IPS-20b (cell line): ENCODE measurements at regions not wholly inside any gene's neighbourhood (a gene's known extent, or its start where the extent isn't known, plus 50 kb on each side); places are given as distances from the start of the nearest gene placed in this dataset.
A peak's percentile ranks its signal among the peaks of the same experiment; 100 is the strongest.
"Not testable (repeated sequence)": the region's sequence is repeated elsewhere in the genome, so short reads cannot be mapped to it uniquely, and the experiment has no call there.

ENCODE experiments used
- H3K27ac ChIP-seq: one replicate; pipeline ENCODE4 v1.5.1; 2013; ENCODE audit warnings: low read length
- H3K27me3 ChIP-seq: 2 replicates; pipeline ENCODE4 v1.6.1; 2013; ENCODE audit warnings: mild to moderate bottlenecking, low read length, inconsistent platforms; ENCODE audit not compliant: insufficient read depth
- H3K36me3 ChIP-seq: 2 replicates; pipeline ENCODE4 v1.6.1; 2013; ENCODE audit warnings: low read depth, mild to moderate bottlenecking, inconsistent platforms, low read length, moderate library complexity; ENCODE audit not compliant: insufficient read depth
- H3K4me1 ChIP-seq: 2 replicates; pipeline ENCODE4 v1.6.1; 2013; ENCODE audit warnings: mild to moderate bottlenecking, control low read depth, inconsistent platforms, low read length, moderate library complexity; ENCODE audit not compliant: insufficient read depth
- H3K4me3 ChIP-seq: 2 replicates; pipeline ENCODE4 v1.5.1; 2013; ENCODE audit warnings: mild to moderate bottlenecking, low read length, inconsistent platforms
- H3K9ac ChIP-seq: 2 replicates; pipeline ENCODE4 v1.6.1; 2013; ENCODE audit warnings: low read depth, mild to moderate bottlenecking, inconsistent platforms, low read length, moderate library complexity
- H3K9me3 ChIP-seq: 2 replicates; pipeline ENCODE4 v1.6.1; 2013; ENCODE audit warnings: mild to moderate bottlenecking, low read depth, low read length, inconsistent platforms; ENCODE audit not compliant: insufficient read depth

- Histone ChIP-seq H3K27me3 (no peaks in the 10 kb centered on the region), H3K9me3 (no peaks in the 10 kb centered on the region), H3K9ac (no peak overlapping the region)
Measured at GRCh38 chr2:16242906-16243305, 302.6 kb downstream of the MYCN start.

GRCh38 chr2:16241166-16242160, 301.1 kb downstream of the MYCN start:
- Histone ChIP-seq H3K9me3 (no peaks in the 10 kb centered on the region), H3K9ac (no peak overlapping the region), H3K27ac (no peak overlapping the region), H3K4me3 (no peak overlapping the region), H3K4me1 (no peaks in the 10 kb centered on the region), H3K27me3 (no peaks in the 10 kb centered on the region), H3K36me3 (no peaks in the 10 kb centered on the region)

More at GRCh38 chr2:16242906-16243305, 302.6 kb downstream of the MYCN start:
- H3K4me3 ChIP-seq = no peak overlapping the region
- H3K36me3 ChIP-seq = no peaks in the 10 kb centered on the region
- no peak overlapping the region for H3K27ac ChIP-seq
- H3K4me1 ChIP-seq = no peaks in the 10 kb centered on the region

- H3K27ac ChIP-seq = no peak overlapping the region
- H3K9me3 ChIP-seq = no peaks in the 10 kb centered on the region
- H3K9ac ChIP-seq = no peak overlapping the region
- peaks cover 4% of the 10 kb centered on the region; the same call in 1 of the 2 replicates for H3K4me1 ChIP-seq
- H3K36me3 ChIP-seq = no peaks in the 10 kb centered on the region
- no peaks in the 10 kb centered on the region for H3K27me3 ChIP-seq
- H3K4me3 ChIP-seq = no peak overlapping the region
Measured at GRCh38 chr2:16240402-16240801, 300.1 kb downstream of the MYCN start.

- no peak overlapping the region for H3K9ac ChIP-seq
- no peaks in the 10 kb centered on the region for H3K36me3 ChIP-seq
- no peaks in the 10 kb centered on the region for H3K9me3 ChIP-seq
- no peaks in the 10 kb centered on the region for H3K27me3 ChIP-seq
- no peak overlapping the region for H3K27ac ChIP-seq
- peaks cover 4% of the 10 kb centered on the region; the same call in 1 of the 2 replicates for H3K4me1 ChIP-seq
- H3K4me3 ChIP-seq = no peak overlapping the region
Measured at GRCh38 chr2:16239296-16239850, 299.0 kb downstream of the MYCN start.

DNA sequence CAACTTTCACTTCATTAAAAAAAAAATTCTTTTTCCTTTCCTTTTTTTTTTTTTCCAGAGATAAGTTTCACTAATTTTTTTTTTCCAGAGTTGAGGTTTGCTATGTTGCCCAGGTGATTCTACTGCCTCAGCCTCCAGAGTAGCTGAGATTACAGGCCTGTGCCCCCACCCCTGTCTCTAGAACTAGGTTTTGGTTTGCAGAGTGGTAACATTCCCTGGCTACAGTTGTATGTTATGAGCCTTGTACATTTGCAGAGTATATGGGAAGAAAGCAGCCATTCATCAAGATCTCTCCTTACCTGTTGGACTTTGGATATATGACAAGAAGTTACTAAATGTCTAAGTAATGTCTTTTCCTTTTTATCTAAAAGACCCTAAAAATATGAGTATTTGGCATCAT, 298.4 kb downstream of the MYCN start:
- Histone ChIP-seq H3K27ac (no peak overlapping the region), H3K9me3 (no peaks in the 10 kb centered on the region), H3K4me1 (peaks cover 4% of the 10 kb centered on the region; the same call in 1 of the 2 replicates), H3K36me3 (no peaks in the 10 kb centered on the region), H3K9ac (no peak overlapping the region), H3K27me3 (no peaks in the 10 kb centered on the region), H3K4me3 (no peak overlapping the region)

DNA sequence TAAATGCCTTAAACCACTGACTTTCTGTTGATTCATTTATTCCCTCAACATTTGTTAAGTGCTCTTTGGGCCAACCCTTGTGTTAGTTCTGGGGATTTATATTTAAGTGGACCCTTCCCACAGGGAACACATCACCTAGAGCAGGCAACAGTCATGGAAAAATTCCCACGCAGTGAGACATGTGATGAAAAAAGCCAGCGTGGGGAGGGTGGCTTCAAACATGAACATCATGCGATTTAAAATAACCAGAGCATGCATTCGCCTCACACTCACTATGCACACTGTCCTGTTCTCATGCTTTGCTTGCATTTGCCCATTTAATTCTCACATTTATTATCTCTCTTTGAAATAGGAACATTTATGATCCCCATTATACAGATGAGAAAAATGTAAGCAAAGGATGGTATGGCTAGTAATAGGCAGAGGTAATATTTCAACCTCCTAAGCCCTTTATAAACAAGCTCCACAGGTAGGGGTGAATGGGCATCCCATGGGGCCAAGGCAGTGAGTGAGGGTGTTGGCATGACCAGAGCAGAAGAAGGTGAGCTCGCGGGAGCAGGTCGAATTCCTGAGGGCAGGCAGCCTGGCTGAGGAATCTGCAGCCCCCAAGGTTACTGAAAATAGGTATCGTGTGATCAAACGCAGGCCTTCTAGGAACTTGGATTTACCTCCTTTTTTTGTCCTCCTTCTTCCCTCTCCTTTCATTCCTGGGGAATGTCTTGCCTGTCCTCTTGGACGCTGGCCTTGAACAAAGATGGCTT, 297.8 kb downstream of the MYCN start:
- H3K9ac ChIP-seq = no peak overlapping the region
- peaks cover 4% of the 10 kb centered on the region; the same call in 1 of the 2 replicates for H3K4me1 ChIP-seq
- H3K27ac ChIP-seq = no peak overlapping the region
- H3K27me3 ChIP-seq = no peaks in the 10 kb centered on the region
- H3K9me3 ChIP-seq = no peaks in the 10 kb centered on the region
- H3K4me3 ChIP-seq = no peak overlapping the region
- H3K36me3 ChIP-seq = no peaks in the 10 kb centered on the region

- Histone ChIP-seq H3K9ac (no peak overlapping the region), H3K27me3 (no peaks in the 10 kb centered on the region), H3K9me3 (no peaks in the 10 kb centered on the region), H3K4me3 (peak overlapping the region; percentile 26; the same call in 1 of the 2 replicates), H3K27ac (no peak overlapping the region), H3K36me3 (no peaks in the 10 kb centered on the region), H3K4me1 (peaks cover 4% of the 10 kb centered on the region; the same call in 1 of the 2 replicates)
Measured at GRCh38 chr2:16235747-16236146, 295.4 kb downstream of the MYCN start.

DNA sequence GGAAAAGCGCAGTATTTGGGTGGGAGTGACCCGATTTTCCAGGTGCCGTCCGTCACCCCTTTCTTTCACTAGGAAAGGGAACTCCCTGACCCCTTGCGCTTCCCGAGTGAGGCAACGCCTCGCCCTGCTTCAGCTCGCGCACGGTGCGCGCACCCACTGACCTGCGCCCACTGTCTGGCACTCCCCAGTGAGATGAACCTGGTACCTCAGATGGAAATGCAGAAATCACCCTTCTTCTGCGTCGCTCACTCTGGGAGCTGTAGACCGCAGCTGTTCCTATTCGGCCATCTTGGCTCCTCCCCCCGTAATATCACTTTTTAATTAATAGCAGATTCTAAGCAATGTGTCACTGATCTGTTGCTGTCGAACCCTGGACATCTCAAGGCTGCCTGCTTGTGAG, 294.9 kb downstream of the MYCN start:
- H3K9me3 ChIP-seq, H3K9ac ChIP-seq: not testable (repeated sequence)

GRCh38 chr2:16228951-16229350, 288.6 kb downstream of the MYCN start:
- Histone ChIP-seq H3K4me1 (peaks cover 7% of the 10 kb centered on the region; the same call in 1 of the 2 replicates), H3K9ac (no peak overlapping the region), H3K27ac (no peak overlapping the region), H3K27me3 (no peaks in the 10 kb centered on the region), H3K36me3 (no peaks in the 10 kb centered on the region), H3K4me3 (no peak overlapping the region), H3K9me3 (no peaks in the 10 kb centered on the region)

More for the DNA sequence above, 294.9 kb downstream of the MYCN start:
- H3K36me3 ChIP-seq, H3K4me1 ChIP-seq, H3K27ac ChIP-seq, H3K27me3 ChIP-seq: not testable (repeated sequence)
- H3K4me3 ChIP-seq = peak overlapping the region; percentile 26; the same call in 1 of the 2 replicates

DNA sequence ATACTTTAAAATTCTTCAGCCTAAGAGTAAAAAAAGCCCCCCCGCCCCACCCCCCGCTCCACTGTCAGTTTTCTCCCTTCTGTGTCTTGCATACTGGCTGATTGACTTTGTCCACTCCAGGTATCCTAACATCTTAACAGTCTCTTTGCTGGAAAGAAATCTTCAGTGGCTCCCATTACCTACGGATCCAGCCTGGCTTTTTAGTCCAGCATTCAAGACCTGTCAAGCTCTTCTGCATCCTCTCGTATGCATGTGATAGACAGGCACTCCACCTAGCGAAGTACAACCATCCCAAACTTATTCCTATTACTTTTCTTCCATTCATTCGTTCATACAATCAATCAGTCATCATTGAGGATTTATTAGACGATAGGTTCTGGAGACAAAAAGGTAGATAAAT, 288.1 kb downstream of the MYCN start:
- no peak overlapping the region for H3K9ac ChIP-seq
- H3K9me3 ChIP-seq = no peaks in the 10 kb centered on the region
- H3K4me1 ChIP-seq = peaks cover 8% of the 10 kb centered on the region; the same call in 1 of the 2 replicates
- H3K27ac ChIP-seq = no peak overlapping the region
- H3K27me3 ChIP-seq = no peaks in the 10 kb centered on the region
- H3K36me3 ChIP-seq = no peaks in the 10 kb centered on the region
- no peak overlapping the region for H3K4me3 ChIP-seq

DNA sequence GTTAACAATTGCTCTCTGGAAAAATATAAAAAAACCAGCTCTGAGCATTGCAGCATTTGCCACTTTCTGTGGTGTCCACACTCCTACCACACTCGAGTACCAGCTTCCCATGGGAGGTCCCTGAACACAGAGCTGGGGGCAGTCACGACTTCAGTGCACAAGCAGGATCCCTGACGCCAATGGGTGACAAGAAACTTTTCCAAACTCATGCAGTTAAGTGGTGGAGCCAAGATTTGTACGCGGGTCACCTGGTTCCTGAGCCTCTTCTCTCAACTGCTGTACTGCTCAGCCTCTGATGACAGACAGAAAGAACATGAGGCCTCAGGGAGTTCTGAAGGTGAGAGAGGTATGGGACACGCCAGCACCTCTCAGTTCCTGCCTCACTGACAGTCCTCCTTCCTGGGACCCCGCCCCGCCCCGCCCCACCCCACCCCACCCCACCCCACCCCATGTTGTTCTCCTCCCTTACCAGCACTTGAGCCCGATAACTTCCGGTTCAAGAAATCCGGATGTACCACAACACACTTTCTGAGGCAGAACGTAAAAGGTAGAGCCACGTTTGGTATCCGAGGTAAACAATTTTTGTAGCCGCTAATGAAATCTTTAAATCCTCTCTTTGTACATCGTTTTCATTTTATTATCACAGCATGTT, 287.6 kb downstream of the MYCN start:
- no peaks in the 10 kb centered on the region for H3K27me3 ChIP-seq
- no peak overlapping the region for H3K4me3 ChIP-seq
- H3K9me3 ChIP-seq = no peaks in the 10 kb centered on the region
- H3K27ac ChIP-seq = no peak overlapping the region
- H3K36me3 ChIP-seq = no peaks in the 10 kb centered on the region
- peaks cover 11% of the 10 kb centered on the region; the same call in 1 of the 2 replicates for H3K4me1 ChIP-seq
- no peak overlapping the region for H3K9ac ChIP-seq
